C4-2B (cell line): ENCODE measurements at regions not wholly inside any gene's neighbourhood (a gene's known extent, or its start where the extent isn't known, plus 50 kb on each side); places are given as distances from the start of the nearest gene placed in this dataset.

ENCODE experiments used
- H3K27ac ChIP-seq: fragments of 450-650 bp; 2 replicates; pipeline ENCODE4 v1.5.1; 2017
- CTCF ChIP-seq: fragments of 450-650 bp; conservative IDR thresholded peaks from 2 replicates; pipeline ENCODE4 v1.5.1; 2017; ENCODE audit warnings: mild to moderate bottlenecking
- ZFX ChIP-seq: fragments of 450-650 bp; IDR thresholded peaks from 2 replicates; pipeline ENCODE4 v1.6.1; 2017

DNA sequence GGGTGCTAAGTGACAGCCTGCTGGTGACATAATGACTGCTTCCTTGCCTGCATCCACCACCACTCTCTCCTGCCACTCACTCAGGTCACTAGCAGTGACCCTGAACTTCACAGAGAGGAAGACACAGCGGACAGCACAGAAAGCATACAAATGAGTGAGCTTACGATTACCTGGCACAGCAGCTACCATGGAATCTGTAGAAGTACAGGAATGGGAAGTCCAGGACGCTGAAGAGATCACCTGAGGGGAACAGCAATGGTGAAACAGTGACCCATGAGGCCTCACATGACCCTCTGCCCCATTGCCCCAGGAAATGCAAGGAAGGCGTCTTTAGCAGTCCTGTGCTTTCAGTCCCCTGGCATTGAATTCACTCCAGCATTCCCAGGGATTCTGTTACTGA is 96.7 kb upstream of the RIOK3 start:
- H3K27ac ChIP-seq, result no peak overlapping the region
- TF ChIP-seq CTCF (no peak), ZFX (no peak)

GRCh38 chr18:23356915-23357601 is 96.0 kb upstream of the RIOK3 start:
- no peak overlapping the region for H3K27ac ChIP-seq
- TF ChIP-seq CTCF (no peak), ZFX (no peak)

GRCh38 chr18:23357996-23358594 is 95.0 kb upstream of the RIOK3 start:
- TF ChIP-seq CTCF, result no peak
- TF ChIP-seq ZFX, result no peak
- H3K27ac ChIP-seq, result no peak overlapping the region

GRCh38 chr18:23359421-23359820 is 93.7 kb upstream of the RIOK3 start:
- H3K27ac ChIP-seq, result no peak overlapping the region
- TF ChIP-seq ZFX, result no peak

- TF ChIP-seq ZFX (no peak), CTCF (no peak)
- H3K27ac ChIP-seq, result no peak overlapping the region
These were observed 89.1 kb upstream of the RIOK3 start for GRCh38 chr18:23363865-23364570.

GRCh38 chr18:23365602-23366001 is 87.5 kb upstream of the RIOK3 start:
- H3K27ac ChIP-seq, result no peak overlapping the region
- TF ChIP-seq CTCF (no peak), ZFX (no peak)

DNA sequence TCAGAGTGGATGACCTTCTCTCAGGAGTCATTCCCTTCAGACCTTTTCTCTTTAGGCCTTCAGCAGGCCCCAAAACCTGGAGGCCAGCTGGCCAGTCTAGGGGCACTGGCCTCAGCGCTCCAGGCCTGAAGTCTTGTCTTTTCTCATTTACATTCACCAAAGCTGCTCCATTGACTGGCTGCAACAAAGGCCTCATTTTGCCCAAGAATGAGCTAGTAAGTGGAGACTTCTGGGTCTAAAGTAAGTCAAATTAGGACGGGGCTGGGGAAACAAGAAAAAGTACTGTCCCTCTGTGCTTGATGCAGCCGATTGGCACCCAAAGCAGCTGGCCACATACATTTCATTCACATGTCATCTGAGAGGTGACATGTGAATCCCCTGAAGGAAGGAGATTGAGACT is 83.8 kb upstream of the RIOK3 start:
- H3K27ac ChIP-seq, result no peak overlapping the region
- TF ChIP-seq ZFX (no peak), CTCF (no peak)
